GM23338 (cell line): ENCODE measurements at regions not wholly inside any gene's neighbourhood (a gene's known extent, or its start where the extent isn't known, plus 50 kb on each side); places are given as distances from the start of the nearest gene placed in this dataset.

Experiments used
- ATAC-seq: fragments of 200-7000 bp; cut with Tn5 transposase; 3 replicates; pipeline ENCODE4 v1.9.1; 2020
- DNase-seq: peaks from one replicate; pipeline ENCODE4 v3.0.0-alpha.2; 2015; ENCODE audit warnings: low spot score
- H2AFZ ChIP-seq: fragments of 200-600 bp; sonication (generic); 2 replicates; pipeline ENCODE4 v1.8.0; 2016; ENCODE audit warnings: antibody characterized with exemption, mild to moderate bottlenecking, moderate library complexity
- H3F3A ChIP-seq: fragments of 200-600 bp; sonication (generic); replicated peaks from 2 replicates; pipeline ENCODE4 v1.8.0; 2017; ENCODE audit warnings: antibody characterized with exemption, mixed run types, low read depth
- H3K27ac ChIP-seq: fragments of 200-600 bp; sonication (generic); 2 replicates; pipeline ENCODE4 v1.6.1; 2016; ENCODE audit warnings: low read depth
- H3K27me3 ChIP-seq: fragments of 200-600 bp; sonication (generic); 2 replicates; pipeline ENCODE4 v1.8.0; 2016; ENCODE audit warnings: mild to moderate bottlenecking, mixed run types, moderate library complexity; ENCODE audit not compliant: insufficient read depth
- H3K36me3 ChIP-seq: fragments of 200-600 bp; sonication (generic); 2 replicates; pipeline ENCODE4 v1.8.0; 2016; ENCODE audit warnings: mild to moderate bottlenecking; ENCODE audit not compliant: insufficient read depth
- H3K4me1 ChIP-seq: fragments of 200-600 bp; sonication (generic); 2 replicates; pipeline ENCODE4 v1.8.0; 2016; ENCODE audit warnings: mild to moderate bottlenecking, moderate library complexity; ENCODE audit not compliant: insufficient read depth
- H3K4me2 ChIP-seq: fragments of 200-600 bp; sonication (generic); 2 replicates; pipeline ENCODE4 v1.7.1; 2017; ENCODE audit warnings: mixed run types
- H3K4me3 ChIP-seq: fragments of 200-600 bp; sonication (generic); 2 replicates; pipeline ENCODE4 v1.6.1; 2016; ENCODE audit warnings: mixed run types
- H3K79me2 ChIP-seq: fragments of 200-600 bp; sonication (generic); replicated peaks from 2 replicates; pipeline ENCODE4 v1.8.0; 2017; ENCODE audit warnings: mild to moderate bottlenecking; ENCODE audit not compliant: insufficient read depth
- H3K9me2 ChIP-seq: fragments of 200-600 bp; sonication (generic); 2 replicates; pipeline ENCODE4 v1.8.0; 2017; ENCODE audit not compliant: insufficient read depth
- H4K20me1 ChIP-seq: fragments of 200-600 bp; sonication (generic); replicated peaks from 2 replicates; pipeline ENCODE4 v1.8.0; 2017; ENCODE audit warnings: mild to moderate bottlenecking; ENCODE audit not compliant: insufficient read depth
- H3K27ac Mint-ChIP-seq: 2 replicates; pipeline ENCODE4 v1.8.0; 2020; ENCODE audit warnings: inconsistent platforms, mild to moderate bottlenecking, moderate library complexity, mixed read lengths
- H3K27me3 Mint-ChIP-seq: 3 replicates; pipeline ENCODE4 v1.8.0; 2022; ENCODE audit warnings: low read depth, mild to moderate bottlenecking, moderate library complexity, mixed read lengths, inconsistent platforms; ENCODE audit not compliant: insufficient read depth, poor library complexity
- H3K36me3 Mint-ChIP-seq: 3 replicates; pipeline ENCODE4 v1.8.0; 2021; ENCODE audit warnings: low read depth, mild to moderate bottlenecking, inconsistent platforms, moderate library complexity, mixed read lengths
- H3K4me1 Mint-ChIP-seq: 3 replicates; pipeline ENCODE4 v1.8.0; 2020; ENCODE audit warnings: mild to moderate bottlenecking, inconsistent platforms, mixed read lengths
- H3K4me3 Mint-ChIP-seq: 3 replicates; pipeline ENCODE4 v1.8.0; 2021; ENCODE audit warnings: moderate library complexity, mild to moderate bottlenecking, inconsistent platforms, mixed read lengths
- H3K9me3 Mint-ChIP-seq: 3 replicates; pipeline ENCODE4 v1.8.0; 2020; ENCODE audit warnings: moderate library complexity, mild to moderate bottlenecking, inconsistent platforms, mixed read lengths
- CREB1 ChIP-seq: fragments of 250-450 bp; sonication (Bioruptor Pico); IDR thresholded peaks from 2 replicates; pipeline ENCODE4 v1.5.0; 2020; ENCODE audit warnings: low read depth, mild to moderate bottlenecking, moderate library complexity
- ETS1 ChIP-seq: IDR thresholded peaks from 2 replicates; pipeline ENCODE4 v1.6.1; 2016; ENCODE audit warnings: antibody characterized with exemption
- EZH2 ChIP-seq: fragments of 200-600 bp; sonication (generic); IDR thresholded peaks from one replicate; pipeline ENCODE4 v1.8.0; 2017; ENCODE audit warnings: antibody characterized with exemption, mild to moderate bottlenecking, low read depth; ENCODE audit not compliant: unreplicated experiment
- JUNB ChIP-seq: IDR thresholded peaks from one replicate; pipeline ENCODE4 v1.6.1; 2016; ENCODE audit warnings: antibody characterized with exemption; ENCODE audit not compliant: unreplicated experiment
- NANOG ChIP-seq: IDR thresholded peaks from 2 replicates; pipeline ENCODE4 v1.6.1; 2016; ENCODE audit warnings: antibody characterized with exemption, borderline replicate concordance
- POLR2AphosphoS5 ChIP-seq: IDR thresholded peaks from 2 replicates; pipeline ENCODE4 v1.6.1; 2016; ENCODE audit warnings: antibody characterized with exemption, low read depth
- STAT1 ChIP-seq: IDR thresholded peaks from one replicate; pipeline ENCODE4 v1.6.1; 2016; ENCODE audit warnings: antibody characterized with exemption; ENCODE audit not compliant: unreplicated experiment
- ZNF331 ChIP-seq: fragments of 250-450 bp; sonication (Bioruptor Pico); IDR thresholded peaks from 2 replicates; pipeline ENCODE4 v1.5.0; 2020; ENCODE audit warnings: low read depth, mild to moderate bottlenecking, moderate library complexity
- TF ChIP-seq, protein P1 (sequence below): fragments of 250-450 bp; sonication (Bioruptor Pico); IDR thresholded peaks from 2 replicates; pipeline ENCODE4 v1.5.0; 2020; ENCODE audit warnings: mild to moderate bottlenecking, moderate library complexity
- TF ChIP-seq, protein P2 (sequence below): IDR thresholded peaks from one replicate; pipeline ENCODE4 v1.6.1; 2018; ENCODE audit warnings: antibody characterized with exemption; ENCODE audit not compliant: unreplicated experiment

DNA sequence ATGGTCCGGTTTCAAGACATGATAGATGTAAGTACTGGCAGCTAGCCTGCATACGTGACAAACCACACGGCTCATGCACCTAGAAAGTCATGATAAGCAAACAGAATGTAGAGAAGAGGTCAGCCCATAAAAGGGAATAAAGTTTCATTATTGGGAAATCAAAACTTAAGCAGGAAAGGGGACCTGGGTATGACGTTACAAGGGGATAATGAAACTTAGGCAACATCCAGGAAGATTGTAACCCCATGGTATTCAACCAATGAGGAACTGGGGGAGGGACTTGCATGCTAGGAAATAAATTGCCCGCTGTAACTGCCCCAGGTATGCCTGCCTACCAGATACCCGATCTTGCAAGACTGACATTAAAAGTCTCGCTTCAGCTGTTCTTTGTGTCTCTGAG lies 1679.0 kb downstream of the SUCLG1 start:
- Histone ChIP-seq H3K27ac (no peak overlapping the region), H3K4me2 (no peak overlapping the region), H3F3A (no peaks in the 10 kb centered on the region), H3K79me2 (no peaks in the 10 kb centered on the region), H4K20me1 (no peaks in the 10 kb centered on the region), H3K4me3 (no peak overlapping the region), H3K36me3 (no peaks in the 10 kb centered on the region), H2AFZ (no peak overlapping the region), H3K4me1 (no peaks in the 10 kb centered on the region), H3K27me3 (no peaks in the 10 kb centered on the region), H3K9me2 (no peaks in the 10 kb centered on the region; the same call in 1 of the 2 replicates)
- no peak for TF ChIP-seq EZH2
- TF ChIP-seq JUNB, result no peak
- no peak for TF ChIP-seq STAT1
- TF ChIP-seq POLR2AphosphoS5, result no peak
- Mint-ChIP-seq H3K4me1 (no peaks in the 10 kb centered on the region), H3K36me3 (no peaks in the 10 kb centered on the region), H3K27ac (no peak overlapping the region), H3K9me3 (no peaks in the 10 kb centered on the region), H3K27me3 (no peaks in the 10 kb centered on the region), H3K4me3 (no peak overlapping the region)
- no peak for ATAC-seq
- DNase-seq, result no peak

DNA sequence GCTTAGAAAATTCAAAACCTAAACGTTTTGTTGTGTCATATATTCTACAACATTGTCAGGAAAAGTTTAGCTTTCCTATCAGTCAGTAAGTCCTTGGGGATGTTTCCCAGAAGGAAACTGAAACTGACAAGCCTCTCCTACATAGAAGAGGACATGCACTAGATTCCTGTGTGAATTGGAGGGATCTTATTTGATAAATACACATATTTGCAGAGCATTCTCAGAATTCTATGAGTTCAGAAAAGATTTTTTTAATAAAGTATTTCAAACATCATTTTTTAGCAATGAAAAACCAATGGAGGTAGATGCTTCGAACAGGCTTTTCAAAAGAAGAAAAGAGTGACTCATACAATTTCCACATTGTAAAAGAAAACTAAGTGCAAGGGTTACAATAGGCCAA lies 1706.7 kb downstream of the SUCLG1 start:
- Histone ChIP-seq H3K27ac (no peak overlapping the region), H3K79me2 (no peaks in the 10 kb centered on the region), H3K27me3 (no peaks in the 10 kb centered on the region), H3K4me2 (no peak overlapping the region), H3K4me3 (no peak overlapping the region), H3K4me1 (no peaks in the 10 kb centered on the region), H2AFZ (no peak overlapping the region), H4K20me1 (no peaks in the 10 kb centered on the region), H3F3A (no peaks in the 10 kb centered on the region), H3K9me2 (0 out of 2 replicates have a peak, but pooled peaks cover 4% of the 10 kb centered on the region), H3K36me3 (no peaks in the 10 kb centered on the region; the same call in 1 of the 2 replicates)
- H3K27me3 Mint-ChIP-seq, result peaks cover 2% of the 10 kb centered on the region
- H3K36me3 Mint-ChIP-seq, result peaks cover 20% of the 10 kb centered on the region
- H3K27ac Mint-ChIP-seq, result no peak overlapping the region
- no peaks in the 10 kb centered on the region for H3K4me1 Mint-ChIP-seq
- peaks cover 22% of the 10 kb centered on the region for H3K9me3 Mint-ChIP-seq
- ATAC-seq (no peak), DNase-seq (no peak)
- no peak overlapping the region for H3K4me3 Mint-ChIP-seq
- TF ChIP-seq, protein P1, sequence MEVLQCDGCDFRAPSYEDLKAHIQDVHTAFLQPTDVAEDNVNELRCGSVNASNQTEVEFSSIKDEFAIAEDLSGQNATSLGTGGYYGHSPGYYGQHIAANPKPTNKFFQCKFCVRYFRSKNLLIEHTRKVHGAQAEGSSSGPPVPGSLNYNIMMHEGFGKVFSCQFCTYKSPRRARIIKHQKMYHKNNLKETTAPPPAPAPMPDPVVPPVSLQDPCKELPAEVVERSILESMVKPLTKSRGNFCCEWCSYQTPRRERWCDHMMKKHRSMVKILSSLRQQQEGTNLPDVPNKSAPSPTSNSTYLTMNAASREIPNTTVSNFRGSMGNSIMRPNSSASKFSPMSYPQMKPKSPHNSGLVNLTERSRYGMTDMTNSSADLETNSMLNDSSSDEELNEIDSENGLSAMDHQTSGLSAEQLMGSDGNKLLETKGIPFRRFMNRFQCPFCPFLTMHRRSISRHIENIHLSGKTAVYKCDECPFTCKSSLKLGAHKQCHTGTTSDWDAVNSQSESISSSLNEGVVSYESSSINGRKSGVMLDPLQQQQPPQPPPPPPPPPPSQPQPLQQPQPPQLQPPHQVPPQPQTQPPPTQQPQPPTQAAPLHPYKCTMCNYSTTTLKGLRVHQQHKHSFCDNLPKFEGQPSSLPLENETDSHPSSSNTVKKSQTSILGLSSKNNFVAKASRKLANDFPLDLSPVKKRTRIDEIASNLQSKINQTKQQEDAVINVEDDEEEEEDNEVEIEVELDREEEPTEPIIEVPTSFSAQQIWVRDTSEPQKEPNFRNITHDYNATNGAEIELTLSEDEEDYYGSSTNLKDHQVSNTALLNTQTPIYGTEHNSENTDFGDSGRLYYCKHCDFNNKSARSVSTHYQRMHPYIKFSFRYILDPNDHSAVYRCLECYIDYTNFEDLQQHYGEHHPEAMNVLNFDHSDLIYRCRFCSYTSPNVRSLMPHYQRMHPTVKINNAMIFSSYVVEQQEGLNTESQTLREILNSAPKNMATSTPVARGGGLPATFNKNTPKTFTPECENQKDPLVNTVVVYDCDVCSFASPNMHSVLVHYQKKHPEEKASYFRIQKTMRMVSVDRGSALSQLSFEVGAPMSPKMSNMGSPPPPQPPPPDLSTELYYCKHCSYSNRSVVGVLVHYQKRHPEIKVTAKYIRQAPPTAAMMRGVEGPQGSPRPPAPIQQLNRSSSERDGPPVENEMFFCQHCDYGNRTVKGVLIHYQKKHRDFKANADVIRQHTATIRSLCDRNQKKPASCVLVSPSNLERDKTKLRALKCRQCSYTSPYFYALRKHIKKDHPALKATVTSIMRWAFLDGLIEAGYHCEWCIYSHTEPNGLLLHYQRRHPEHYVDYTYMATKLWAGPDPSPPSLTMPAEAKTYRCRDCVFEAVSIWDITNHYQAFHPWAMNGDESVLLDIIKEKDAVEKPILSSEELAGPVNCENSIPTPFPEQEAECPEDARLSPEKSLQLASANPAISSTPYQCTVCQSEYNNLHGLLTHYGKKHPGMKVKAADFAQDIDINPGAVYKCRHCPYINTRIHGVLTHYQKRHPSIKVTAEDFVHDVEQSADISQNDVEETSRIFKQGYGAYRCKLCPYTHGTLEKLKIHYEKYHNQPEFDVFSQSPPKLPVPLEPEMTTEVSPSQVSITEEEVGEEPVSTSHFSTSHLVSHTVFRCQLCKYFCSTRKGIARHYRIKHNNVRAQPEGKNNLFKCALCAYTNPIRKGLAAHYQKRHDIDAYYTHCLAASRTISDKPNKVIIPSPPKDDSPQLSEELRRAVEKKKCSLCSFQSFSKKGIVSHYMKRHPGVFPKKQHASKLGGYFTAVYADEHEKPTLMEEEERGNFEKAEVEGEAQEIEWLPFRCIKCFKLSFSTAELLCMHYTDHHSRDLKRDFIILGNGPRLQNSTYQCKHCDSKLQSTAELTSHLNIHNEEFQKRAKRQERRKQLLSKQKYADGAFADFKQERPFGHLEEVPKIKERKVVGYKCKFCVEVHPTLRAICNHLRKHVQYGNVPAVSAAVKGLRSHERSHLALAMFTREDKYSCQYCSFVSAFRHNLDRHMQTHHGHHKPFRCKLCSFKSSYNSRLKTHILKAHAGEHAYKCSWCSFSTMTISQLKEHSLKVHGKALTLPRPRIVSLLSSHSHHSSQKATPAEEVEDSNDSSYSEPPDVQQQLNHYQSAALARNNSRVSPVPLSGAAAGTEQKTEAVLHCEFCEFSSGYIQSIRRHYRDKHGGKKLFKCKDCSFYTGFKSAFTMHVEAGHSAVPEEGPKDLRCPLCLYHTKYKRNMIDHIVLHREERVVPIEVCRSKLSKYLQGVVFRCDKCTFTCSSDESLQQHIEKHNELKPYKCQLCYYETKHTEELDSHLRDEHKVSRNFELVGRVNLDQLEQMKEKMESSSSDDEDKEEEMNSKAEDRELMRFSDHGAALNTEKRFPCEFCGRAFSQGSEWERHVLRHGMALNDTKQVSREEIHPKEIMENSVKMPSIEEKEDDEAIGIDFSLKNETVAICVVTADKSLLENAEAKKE (CRISPR knock-in tag), result no peak
- TF ChIP-seq NANOG (no peak), ZNF331 (CRISPR knock-in tag) (no peak), STAT1 (no peak), CREB1 (CRISPR knock-in tag) (no peak), JUNB (no peak), ETS1 (no peak), EZH2 (no peak)
- TF ChIP-seq, protein P2, sequence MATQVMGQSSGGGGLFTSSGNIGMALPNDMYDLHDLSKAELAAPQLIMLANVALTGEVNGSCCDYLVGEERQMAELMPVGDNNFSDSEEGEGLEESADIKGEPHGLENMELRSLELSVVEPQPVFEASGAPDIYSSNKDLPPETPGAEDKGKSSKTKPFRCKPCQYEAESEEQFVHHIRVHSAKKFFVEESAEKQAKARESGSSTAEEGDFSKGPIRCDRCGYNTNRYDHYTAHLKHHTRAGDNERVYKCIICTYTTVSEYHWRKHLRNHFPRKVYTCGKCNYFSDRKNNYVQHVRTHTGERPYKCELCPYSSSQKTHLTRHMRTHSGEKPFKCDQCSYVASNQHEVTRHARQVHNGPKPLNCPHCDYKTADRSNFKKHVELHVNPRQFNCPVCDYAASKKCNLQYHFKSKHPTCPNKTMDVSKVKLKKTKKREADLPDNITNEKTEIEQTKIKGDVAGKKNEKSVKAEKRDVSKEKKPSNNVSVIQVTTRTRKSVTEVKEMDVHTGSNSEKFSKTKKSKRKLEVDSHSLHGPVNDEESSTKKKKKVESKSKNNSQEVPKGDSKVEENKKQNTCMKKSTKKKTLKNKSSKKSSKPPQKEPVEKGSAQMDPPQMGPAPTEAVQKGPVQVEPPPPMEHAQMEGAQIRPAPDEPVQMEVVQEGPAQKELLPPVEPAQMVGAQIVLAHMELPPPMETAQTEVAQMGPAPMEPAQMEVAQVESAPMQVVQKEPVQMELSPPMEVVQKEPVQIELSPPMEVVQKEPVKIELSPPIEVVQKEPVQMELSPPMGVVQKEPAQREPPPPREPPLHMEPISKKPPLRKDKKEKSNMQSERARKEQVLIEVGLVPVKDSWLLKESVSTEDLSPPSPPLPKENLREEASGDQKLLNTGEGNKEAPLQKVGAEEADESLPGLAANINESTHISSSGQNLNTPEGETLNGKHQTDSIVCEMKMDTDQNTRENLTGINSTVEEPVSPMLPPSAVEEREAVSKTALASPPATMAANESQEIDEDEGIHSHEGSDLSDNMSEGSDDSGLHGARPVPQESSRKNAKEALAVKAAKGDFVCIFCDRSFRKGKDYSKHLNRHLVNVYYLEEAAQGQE, result no peak
